Keratinocyte (primary cell): ENCODE measurements at regions not wholly inside any gene's neighbourhood (a gene's known extent, or its start where the extent isn't known, plus 50 kb on each side); places are given as distances from the start of the nearest gene placed in this dataset.

Experiments used
- DNase-seq: peaks from one replicate; pipeline ENCODE4 v3.0.0-alpha.2; 2011; ENCODE audit warnings: low read depth, missing footprints, low spot score
- FAIRE-seq: peaks from 2 replicates; lab custom pipeline; 2011; peaks lifted over from hg19 to GRCh38; lab: Jason Lieb, UNC
- H2AFZ ChIP-seq: 2 replicates; pipeline ENCODE4 v1.6.0; 2012; ENCODE audit warnings: low read length, control low read depth, inconsistent platforms; ENCODE audit not compliant: control insufficient read depth
- H3K27ac ChIP-seq: 2 replicates; pipeline ENCODE4 v1.5.1; 2011; ENCODE audit warnings: low read length; ENCODE audit not compliant: control insufficient read depth, insufficient read depth
- H3K27me3 ChIP-seq: 3 replicates; pipeline ENCODE4 v1.6.0; 2011; ENCODE audit warnings: low read length; ENCODE audit not compliant: control insufficient read depth, insufficient read depth; ENCODE audit errors: extremely low read depth
- H3K36me3 ChIP-seq, 2 experiments: 2 replicates in 1 of 2; 3 replicates in 1 of 2; pipeline ENCODE4 v1.5.1; 2011; ENCODE audit warnings: low read length in 2 of 2, mild to moderate bottlenecking in 1 of 2; ENCODE audit not compliant: control insufficient read depth in 2 of 2, insufficient read depth in 2 of 2; ENCODE audit errors: extremely low read depth in 1 of 2
- H3K4me1 ChIP-seq: 3 replicates; pipeline ENCODE4 v1.5.1; 2011; ENCODE audit warnings: low read length; ENCODE audit not compliant: control insufficient read depth, insufficient read depth; ENCODE audit errors: extremely low read depth
- H3K4me2 ChIP-seq: 3 replicates; pipeline ENCODE4 v1.6.0; 2011; ENCODE audit warnings: low read depth, low read length; ENCODE audit not compliant: control insufficient read depth, insufficient read depth; ENCODE audit errors: extremely low read depth
- H3K4me3 ChIP-seq, 3 experiments: fragments of 200-600 bp in 1 of 3; sonication (generic) in 1 of 3; 2 replicates in 2 of 3; 3 replicates in 1 of 3; pipeline ENCODE4 v1.5.1; 2011 to 2016; ENCODE audit warnings: low read length in 3 of 3, mild to moderate bottlenecking in 3 of 3, control low read depth in 2 of 3, inconsistent platforms in 1 of 3, low read depth in 1 of 3, mixed read lengths in 1 of 3, mixed run types in 1 of 3, moderate library complexity in 1 of 3; ENCODE audit not compliant: control insufficient read depth in 2 of 3, insufficient read depth in 2 of 3; ENCODE audit errors: extremely low read depth in 1 of 3
- H3K79me2 ChIP-seq: 2 replicates; pipeline ENCODE4 v1.6.0; 2012; ENCODE audit warnings: low read length; ENCODE audit not compliant: control insufficient read depth, insufficient read depth
- H3K9ac ChIP-seq: 3 replicates; pipeline ENCODE4 v1.6.0; 2011; ENCODE audit warnings: low read length; ENCODE audit not compliant: control insufficient read depth, insufficient read depth; ENCODE audit errors: extremely low read depth
- H3K9me1 ChIP-seq: 3 replicates; pipeline ENCODE4 v1.6.0; 2011; ENCODE audit warnings: low read length; ENCODE audit not compliant: control insufficient read depth, insufficient read depth; ENCODE audit errors: extremely low read depth
- H3K9me3 ChIP-seq: 2 replicates; pipeline ENCODE4 v1.5.1; 2012; ENCODE audit warnings: low read depth, low read length; ENCODE audit not compliant: control insufficient read depth
- H4K20me1 ChIP-seq: 3 replicates; pipeline ENCODE4 v1.6.0; 2011; ENCODE audit warnings: low read length; ENCODE audit not compliant: control insufficient read depth, insufficient read depth; ENCODE audit errors: extremely low read depth
- EZH2 ChIP-seq: IDR thresholded peaks from one replicate; pipeline ENCODE4 v1.6.1; 2012; ENCODE audit warnings: inconsistent platforms, mild to moderate bottlenecking, low read length, moderate library complexity
- dilution Hi-C: fragments of 300-500 bp; cut with MboI; formaldehyde crosslinking; loops from one replicate; pipeline ENCODE4 v1.7.0; 2020; ENCODE audit warnings: low sequenced_read_pairs; ENCODE audit not compliant: extremely low pct_ligation_motif_present
- TF ChIP-seq, protein P1 (sequence below), 3 experiments: IDR thresholded peaks in 1 of 3; conservative IDR thresholded peaks in 1 of 3; optimal IDR thresholded peaks in 1 of 3; 2 replicates in 2 of 3; 3 replicates in 1 of 3; pipeline versions ENCODE3 to v1.5.1; 2011; ENCODE audit warnings: low read length in 3 of 3, mild to moderate bottlenecking in 3 of 3, moderate library complexity in 2 of 3, control low read depth in 1 of 3, inconsistent platforms in 1 of 3; ENCODE audit not compliant: insufficient read depth in 2 of 3; ENCODE audit errors: extremely low read depth in 1 of 3

- Histone ChIP-seq H3K36me3 (no peaks in the 10 kb centered on the region), H3K4me3 (no peak overlapping the region), H3K9me1 (peaks cover 3% of the 10 kb centered on the region), H4K20me1 (no peaks in the 10 kb centered on the region), H3K9me3 (no peaks in the 10 kb centered on the region), H3K79me2 (no peaks in the 10 kb centered on the region), H2AFZ (no peak overlapping the region), H3K4me2 (peak overlapping the region; percentile 30), H3K9ac (no peak overlapping the region), H3K27me3 (no peaks in the 10 kb centered on the region), H3K4me1 (peaks cover 5% of the 10 kb centered on the region), H3K27ac (no peak overlapping the region)
- dilution Hi-C loops = no loop called here
- TF ChIP-seq EZH2 = no peak
- TF ChIP-seq, protein P1, sequence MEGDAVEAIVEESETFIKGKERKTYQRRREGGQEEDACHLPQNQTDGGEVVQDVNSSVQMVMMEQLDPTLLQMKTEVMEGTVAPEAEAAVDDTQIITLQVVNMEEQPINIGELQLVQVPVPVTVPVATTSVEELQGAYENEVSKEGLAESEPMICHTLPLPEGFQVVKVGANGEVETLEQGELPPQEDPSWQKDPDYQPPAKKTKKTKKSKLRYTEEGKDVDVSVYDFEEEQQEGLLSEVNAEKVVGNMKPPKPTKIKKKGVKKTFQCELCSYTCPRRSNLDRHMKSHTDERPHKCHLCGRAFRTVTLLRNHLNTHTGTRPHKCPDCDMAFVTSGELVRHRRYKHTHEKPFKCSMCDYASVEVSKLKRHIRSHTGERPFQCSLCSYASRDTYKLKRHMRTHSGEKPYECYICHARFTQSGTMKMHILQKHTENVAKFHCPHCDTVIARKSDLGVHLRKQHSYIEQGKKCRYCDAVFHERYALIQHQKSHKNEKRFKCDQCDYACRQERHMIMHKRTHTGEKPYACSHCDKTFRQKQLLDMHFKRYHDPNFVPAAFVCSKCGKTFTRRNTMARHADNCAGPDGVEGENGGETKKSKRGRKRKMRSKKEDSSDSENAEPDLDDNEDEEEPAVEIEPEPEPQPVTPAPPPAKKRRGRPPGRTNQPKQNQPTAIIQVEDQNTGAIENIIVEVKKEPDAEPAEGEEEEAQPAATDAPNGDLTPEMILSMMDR (optimal IDR thresholded peaks at IDR 0.05 in 1 of 3, IDR thresholded peaks at IDR 0.05 in 1 of 3, conservative IDR thresholded peaks at IDR 0.05 in 1 of 3; ENCODE audit: extremely low read depth in 1 of 3, insufficient read depth in 2 of 3, low read length in 3 of 3) = no peak
- DNase-seq (no peak), FAIRE-seq (no peak)
Measured at GRCh38 chr7:115136796-115137443, 215.0 kb downstream of the MDFIC start.

DNA sequence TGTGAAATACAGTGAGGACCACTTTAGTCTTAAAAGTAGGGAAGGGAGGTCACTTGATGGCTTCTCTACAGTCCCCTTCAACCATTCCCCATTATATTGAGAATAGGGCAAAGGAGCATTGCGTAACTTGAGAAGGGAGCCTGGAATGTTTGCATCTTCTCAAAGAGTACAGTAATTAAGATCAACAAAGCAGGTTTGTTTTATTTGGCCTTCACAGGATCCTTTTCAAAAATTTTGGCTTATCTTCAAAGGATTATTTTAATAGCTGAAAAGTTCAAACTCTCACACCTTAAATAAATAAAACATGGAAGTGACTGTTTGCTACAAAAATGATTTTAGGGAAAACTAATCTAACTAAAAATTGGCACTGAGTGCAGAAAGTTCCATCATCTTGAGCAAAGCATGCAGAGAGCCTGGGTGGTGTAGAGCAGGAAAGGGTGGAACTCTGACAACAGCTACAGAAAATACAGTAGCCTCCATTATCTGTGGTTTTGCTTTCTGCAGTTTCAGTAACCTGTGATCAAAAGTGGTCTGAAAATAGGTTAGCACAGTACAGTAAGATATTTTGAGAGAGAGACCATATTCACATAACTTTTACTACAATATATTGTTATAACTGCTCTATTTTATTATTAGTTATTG is 214.0 kb downstream of the MDFIC start:
- FAIRE-seq (peak; percentile 29), DNase-seq (no peak)
- TF ChIP-seq, protein P1 (optimal IDR thresholded peaks at IDR 0.05 in 1 of 3, IDR thresholded peaks at IDR 0.05 in 1 of 3, conservative IDR thresholded peaks at IDR 0.05 in 1 of 3; ENCODE audit: extremely low read depth in 1 of 3, insufficient read depth in 2 of 3, low read length in 3 of 3) = no peak
- no peak for TF ChIP-seq EZH2
- dilution Hi-C loops = no loop called here
- H3K79me2 ChIP-seq = no peaks in the 10 kb centered on the region
- no peaks in the 10 kb centered on the region for H3K36me3 ChIP-seq
- no peaks in the 10 kb centered on the region for H3K27me3 ChIP-seq
- no peaks in the 10 kb centered on the region for H4K20me1 ChIP-seq
- H2AFZ ChIP-seq = no peak overlapping the region
- H3K4me3 ChIP-seq = no peak overlapping the region
- H3K9me1 ChIP-seq = peaks cover 3% of the 10 kb centered on the region
- no peak overlapping the region for H3K27ac ChIP-seq
- H3K9me3 ChIP-seq = no peaks in the 10 kb centered on the region
- no peak overlapping the region for H3K9ac ChIP-seq
- no peak overlapping the region for H3K4me2 ChIP-seq
- H3K4me1 ChIP-seq = peaks cover 5% of the 10 kb centered on the region
